CD4-positive, alpha-beta T cell (primary cell): ENCODE measurements at regions not wholly inside any gene's neighbourhood (a gene's known extent, or its start where the extent isn't known, plus 50 kb on each side); places are given as distances from the start of the nearest gene placed in this dataset.

Source experiments
- ATAC-seq: fragments of 200-7000 bp; cut with Tn5 transposase; one replicate; pipeline ENCODE4 v1.10.0; 2022; ENCODE audit warnings: mild to moderate bottlenecking; ENCODE audit not compliant: poor library complexity
- CTCF ChIA-PET: fragments of 350-600 bp; sonication (Branson Sonifier 250); formaldehyde crosslinking; loops from one replicate; lab custom pipeline; 2021; ENCODE audit warnings: antibody characterized with exemption, inconsistent platforms; lab: Charles Lee
- POLR2A ChIA-PET: fragments of 350-600 bp; sonication (Branson Sonifier 250); formaldehyde crosslinking; loops from one replicate; lab custom pipeline; 2021; ENCODE audit warnings: antibody characterized with exemption, inconsistent platforms; lab: Charles Lee
- DNase-seq, 14 experiments: peaks; one replicate each; pipeline ENCODE4 v3.0.0-alpha.2; 2013 to 2020; ENCODE audit warnings: mixed read lengths in 2 of 14
- H3K27ac ChIP-seq, 2 donors: one replicate each; pipeline versions ENCODE4 v1.5.1 to v1.7.0; 2013; ENCODE audit warnings: low read length in 2 of 2, low read depth in 1 of 2, mild to moderate bottlenecking in 1 of 2
- H3K27me3 ChIP-seq, 2 experiments: 1 replicate in 1 of 2; 2 replicates in 1 of 2; pipeline versions ENCODE4 v1.6.1 to v1.7.0; 2013; ENCODE audit warnings: low read length in 2 of 2, control low read depth in 1 of 2, mild to moderate bottlenecking in 1 of 2, moderate library complexity in 1 of 2; ENCODE audit not compliant: insufficient read depth in 2 of 2, control insufficient read depth in 1 of 2
- H3K36me3 ChIP-seq: one replicate; pipeline ENCODE4 v1.6.1; 2013; ENCODE audit warnings: low read length, control low read depth; ENCODE audit not compliant: insufficient read depth
- H3K4me1 ChIP-seq: one replicate; pipeline ENCODE4 v1.6.1; 2013; ENCODE audit warnings: low read length, control low read depth; ENCODE audit not compliant: insufficient read depth
- H3K4me3 ChIP-seq: one replicate; pipeline ENCODE4 v1.5.1; 2013; ENCODE audit warnings: mild to moderate bottlenecking, low read length, moderate library complexity
- H3K9me3 ChIP-seq, 2 experiments: 1 replicate in 1 of 2; 2 replicates in 1 of 2; pipeline versions ENCODE4 v1.6.1 to v1.7.0; 2013; ENCODE audit warnings: low read length in 2 of 2, mild to moderate bottlenecking in 2 of 2, control low read depth in 1 of 2, moderate library complexity in 1 of 2; ENCODE audit not compliant: control insufficient read depth in 1 of 2, insufficient read depth in 1 of 2
- H3K27ac Mint-ChIP-seq: one replicate; pipeline ENCODE4 v1.8.0; 2020; ENCODE audit warnings: mixed read lengths
- H3K27me3 Mint-ChIP-seq: one replicate; pipeline ENCODE4 v1.8.0; 2021; ENCODE audit warnings: mixed read lengths
- H3K36me3 Mint-ChIP-seq: one replicate; pipeline ENCODE4 v1.8.0; 2021; ENCODE audit warnings: low read depth, mixed read lengths
- H3K4me1 Mint-ChIP-seq: one replicate; pipeline ENCODE4 v1.8.0; 2021; ENCODE audit warnings: low read depth, mixed read lengths
- H3K4me3 Mint-ChIP-seq: one replicate; pipeline ENCODE4 v1.8.0; 2020; ENCODE audit warnings: mild to moderate bottlenecking, mixed read lengths
- H3K9me3 Mint-ChIP-seq: one replicate; pipeline ENCODE4 v1.8.0; 2020; ENCODE audit warnings: mixed read lengths
- CTCF ChIP-seq: fragments of 200-600 bp; IDR thresholded peaks from one replicate; pipeline ENCODE4 v1.8.0; 2022; ENCODE audit warnings: antibody characterized with exemption, mild to moderate bottlenecking
- intact Hi-C, 2 experiments: fragments of 100-400 bp; cut with DNase I in 1 of 2; cut with micrococcal nuclease in 1 of 2; formaldehyde crosslinking; loops; one replicate each; pipeline versions ENCODE4 v1.15.1 to v1.9.0; 2023 to 2025; cut with DNase I, micrococcal nuclease

GRCh38 chr1:30336550-30337323, 386.6 kb downstream of the MATN1 start:
- no peaks in the 10 kb centered on the region for H3K36me3 ChIP-seq
- no peak for ATAC-seq
- no peaks in the 10 kb centered on the region for H3K9me3 ChIP-seq
- POLR2A ChIA-PET: no interaction called here
- Mint-ChIP-seq H3K27ac (no peak overlapping the region), H3K4me1 (no peaks in the 10 kb centered on the region), H3K9me3 (no peaks in the 10 kb centered on the region), H3K27me3 (peaks cover 9% of the 10 kb centered on the region), H3K36me3 (no peaks in the 10 kb centered on the region), H3K4me3 (no peak overlapping the region)
- no peak overlapping the region for H3K27ac ChIP-seq
- TF ChIP-seq CTCF: no peak
- H3K27me3 ChIP-seq: peaks cover 7 to 8% of the 10 kb centered on the region in 2 experiments
- CTCF ChIA-PET: no interaction called here
- no peak overlapping the region for H3K4me3 ChIP-seq
- peak in 1 of 14 experiments; percentile 1 for DNase-seq
- intact Hi-C loops: no loop called here
- no peaks in the 10 kb centered on the region for H3K4me1 ChIP-seq

- H3K4me3 ChIP-seq: no peak overlapping the region
- ChIA-PET POLR2A (no interaction called here), CTCF (no interaction called here)
- no peaks in the 10 kb centered on the region for H3K9me3 ChIP-seq
- no peaks in the 10 kb centered on the region for H3K36me3 Mint-ChIP-seq
- intact Hi-C loops: no loop called here
- ATAC-seq: no peak
- H3K4me1 ChIP-seq: no peaks in the 10 kb centered on the region
- no peak overlapping the region for H3K4me3 Mint-ChIP-seq
- no peak overlapping the region for H3K27ac ChIP-seq
- no peak for DNase-seq
- TF ChIP-seq CTCF: no peak
- no peaks in the 10 kb centered on the region for H3K4me1 Mint-ChIP-seq
- H3K9me3 Mint-ChIP-seq: no peaks in the 10 kb centered on the region
- peaks cover 0 to 7% of the 10 kb centered on the region in 2 experiments for H3K27me3 ChIP-seq
- H3K36me3 ChIP-seq: no peaks in the 10 kb centered on the region
- H3K27ac Mint-ChIP-seq: no peak overlapping the region
- H3K27me3 Mint-ChIP-seq: peaks cover 9% of the 10 kb centered on the region
Observed at GRCh38 chr1:30335997-30336390, 387.4 kb downstream of the MATN1 start.

- Histone ChIP-seq H3K36me3 (no peaks in the 10 kb centered on the region), H3K27ac (no peak overlapping the region), H3K9me3 (no peaks in the 10 kb centered on the region), H3K4me1 (no peaks in the 10 kb centered on the region), H3K27me3 (peaks cover 0 to 8% of the 10 kb centered on the region in 2 experiments), H3K4me3 (no peak overlapping the region)
- intact Hi-C loops: no loop called here
- no peak overlapping the region for H3K4me3 Mint-ChIP-seq
- no peaks in the 10 kb centered on the region for H3K4me1 Mint-ChIP-seq
- H3K27ac Mint-ChIP-seq: no peak overlapping the region
- no peaks in the 10 kb centered on the region for H3K9me3 Mint-ChIP-seq
- ATAC-seq (no peak), DNase-seq (no peak)
- TF ChIP-seq CTCF: no peak
- peaks cover 6% of the 10 kb centered on the region for H3K27me3 Mint-ChIP-seq
- ChIA-PET CTCF (no interaction called here), POLR2A (no interaction called here)
- no peaks in the 10 kb centered on the region for H3K36me3 Mint-ChIP-seq
Observed at GRCh38 chr1:30335389-30335996, 387.9 kb downstream of the MATN1 start.
